ENCODE measurements at regions not wholly inside any gene's neighbourhood (a gene's known extent, or its start where the extent isn't known, plus 50 kb on each side); places are given as distances from the start of the nearest gene placed in this dataset.

- no peak for TF ChIP-seq CTCF (IDR thresholded peaks at IDR 0.05; ENCODE audit: insufficient read depth, low read length, missing control alignments)
- CTCF ChIA-PET: interaction anchor here (1.5 to 8.3 kb wide), 3 partner anchors 10 to 169 kb away, joined by 6 to 55 read pairs (median 11); no protein-coding TSS in a partner anchor
- POLR2A ChIA-PET: no interaction called here
- no peak overlapping the region for H3K4me3 ChIP-seq (ENCODE audit: low read depth, low read length)
- no peak for DNase-seq (ENCODE audit: low read depth, low spot score)
These were observed 82.5 kb upstream of the DCBLD2 start for GRCh38 chr3:98984024-98984423.

- H3K4me3 ChIP-seq (ENCODE audit: low read depth, low read length): no peak overlapping the region
- no peak for DNase-seq (ENCODE audit: low read depth, low spot score)
- ChIA-PET CTCF (interaction anchor here (1.0 to 8.3 kb wide), 6 partner anchors 9 to 380 kb away, joined by 3 to 55 read pairs (median 5); no protein-coding TSS in a partner anchor), POLR2A (no interaction called here)
- TF ChIP-seq CTCF (IDR thresholded peaks at IDR 0.05; ENCODE audit: insufficient read depth, low read length, missing control alignments): no peak
These were observed 80.9 kb upstream of the DCBLD2 start for GRCh38 chr3:98982351-98982750.

- no peak overlapping the region for H3K4me3 ChIP-seq (ENCODE audit: low read depth, low read length)
- POLR2A ChIA-PET: interaction anchor here (1.0 to 1.4 kb wide), 2 partner anchors 10 to 79 kb away, joined by 5 to 6 read pairs; partner anchors contain the start of gene DCBLD2
- no peak for DNase-seq (ENCODE audit: low read depth, low spot score)
- CTCF ChIA-PET: interaction anchor here (1.0 to 8.3 kb wide), 4 partner anchors 13 to 164 kb away, joined by 3 to 55 read pairs (median 4); no protein-coding TSS in a partner anchor
- TF ChIP-seq CTCF (IDR thresholded peaks at IDR 0.05; ENCODE audit: insufficient read depth, low read length, missing control alignments): no peak
These were observed 79.6 kb upstream of the DCBLD2 start for GRCh38 chr3:98980915-98981596.

- no peak overlapping the region for H3K4me3 ChIP-seq (ENCODE audit: low read depth, low read length)
- ChIA-PET CTCF (interaction anchor here (1.1 to 8.3 kb wide), 2 partner anchors 15 to 74 kb away, joined by 3 to 55 read pairs; no protein-coding TSS in a partner anchor), POLR2A (no interaction called here)
- no peak for TF ChIP-seq CTCF (IDR thresholded peaks at IDR 0.05; ENCODE audit: insufficient read depth, low read length, missing control alignments)
- no peak for DNase-seq (ENCODE audit: low read depth, low spot score)
These were observed 77.8 kb upstream of the DCBLD2 start for GRCh38 chr3:98979296-98979695.

- CTCF ChIA-PET: interaction anchor here (0.9 to 1.6 kb wide), 3 partner anchors 16 to 161 kb away, joined by 3 to 7 read pairs (median 3); no protein-coding TSS in a partner anchor
- POLR2A ChIA-PET: no interaction called here
These were observed 76.7 kb upstream of the DCBLD2 start for GRCh38 chr3:98978068-98978811.

More at GRCh38 chr3:98978068-98978811, 76.7 kb upstream of the DCBLD2 start:
- H3K4me3 ChIP-seq (ENCODE audit: low read depth, low read length): no peak overlapping the region
- no peak for DNase-seq (ENCODE audit: low read depth, low spot score)
- no peak for TF ChIP-seq CTCF (IDR thresholded peaks at IDR 0.05; ENCODE audit: insufficient read depth, low read length, missing control alignments)

All from AG04449 (cell line).